H9 (cell line): ENCODE measurements at regions not wholly inside any gene's neighbourhood (a gene's known extent, or its start where the extent isn't known, plus 50 kb on each side); places are given as distances from the start of the nearest gene placed in this dataset.

ENCODE experiments used
- DNase-seq: peaks from one replicate; pipeline ENCODE4 v3.0.0-alpha.2; 2017
- H2AFZ ChIP-seq: one replicate; pipeline ENCODE4 v1.6.1; 2013; ENCODE audit warnings: mild to moderate bottlenecking, low read length, control low read depth, moderate library complexity
- H2AK5ac ChIP-seq: 2 replicates; pipeline ENCODE4 v1.6.1; 2013; ENCODE audit warnings: low read length, control low read depth, mixed read lengths; ENCODE audit not compliant: insufficient read length
- H2BK120ac ChIP-seq: one replicate; pipeline ENCODE4 v1.6.1; 2013; ENCODE audit warnings: low read depth, mild to moderate bottlenecking, low read length, control low read depth, inconsistent platforms; ENCODE audit not compliant: poor library complexity, severe bottlenecking
- H2BK12ac ChIP-seq: 2 replicates; pipeline ENCODE4 v1.6.1; 2013; ENCODE audit warnings: low read length, control low read depth, mixed read lengths, low read depth; ENCODE audit not compliant: insufficient read length
- H2BK15ac ChIP-seq: 2 replicates; pipeline ENCODE4 v1.6.1; 2013; ENCODE audit warnings: low read depth, low read length, control low read depth
- H2BK20ac ChIP-seq: one replicate; pipeline ENCODE4 v1.6.1; 2013; ENCODE audit warnings: low read depth, mild to moderate bottlenecking, low read length, control low read depth, inconsistent platforms; ENCODE audit not compliant: poor library complexity, severe bottlenecking
- H2BK5ac ChIP-seq: 2 replicates; pipeline ENCODE4 v1.6.1; 2013; ENCODE audit warnings: low read length, control low read depth, mixed read lengths; ENCODE audit not compliant: insufficient read length
- H3K14ac ChIP-seq: 2 replicates; pipeline ENCODE4 v1.6.1; 2013; ENCODE audit warnings: low read length, control low read depth; ENCODE audit not compliant: insufficient read depth
- H3K18ac ChIP-seq: 2 replicates; pipeline ENCODE4 v1.6.1; 2013; ENCODE audit warnings: low read depth, mild to moderate bottlenecking, mixed read lengths, low read length, control low read depth; ENCODE audit not compliant: insufficient read length
- H3K23ac ChIP-seq: 2 replicates; pipeline ENCODE4 v1.6.1; 2013; ENCODE audit warnings: low read length, control low read depth, mixed read lengths, low read depth; ENCODE audit not compliant: insufficient read length
- H3K23me2 ChIP-seq: 2 replicates; pipeline ENCODE4 v1.6.1; 2013; ENCODE audit warnings: low read depth, mild to moderate bottlenecking, mixed read lengths, low read length, control low read depth; ENCODE audit not compliant: insufficient read length, poor library complexity, severe bottlenecking
- H3K27ac ChIP-seq: 2 replicates; pipeline ENCODE4 v1.5.1; 2013; ENCODE audit warnings: low read length, control low read depth, mixed read lengths, low read depth; ENCODE audit not compliant: insufficient read length
- H3K27me3 ChIP-seq: 2 replicates; pipeline ENCODE4 v1.6.1; 2013; ENCODE audit warnings: low read length, control low read depth, inconsistent platforms; ENCODE audit not compliant: insufficient read depth
- H3K4ac ChIP-seq: 2 replicates; pipeline ENCODE4 v1.6.1; 2013; ENCODE audit warnings: low read depth, mild to moderate bottlenecking, control low read depth, inconsistent platforms, low read length, moderate library complexity
- H3K4me1 ChIP-seq: 2 replicates; pipeline ENCODE4 v1.6.1; 2013; ENCODE audit warnings: low read length, control low read depth, inconsistent platforms; ENCODE audit not compliant: insufficient read depth
- H3K4me2 ChIP-seq: 2 replicates; pipeline ENCODE4 v1.6.1; 2013; ENCODE audit warnings: low read length, control low read depth, mixed read lengths; ENCODE audit not compliant: insufficient read length, insufficient read depth
- H3K56ac ChIP-seq: 2 replicates; pipeline ENCODE4 v1.6.1; 2013; ENCODE audit warnings: low read depth, mild to moderate bottlenecking, mixed read lengths, low read length, control low read depth; ENCODE audit not compliant: insufficient read length
- H3K79me1 ChIP-seq: 2 replicates; pipeline ENCODE4 v1.6.1; 2013; ENCODE audit warnings: low read depth, mild to moderate bottlenecking, moderate library complexity, low read length, control low read depth, inconsistent platforms; ENCODE audit not compliant: insufficient read depth, poor library complexity, severe bottlenecking
- H3K79me2 ChIP-seq: 2 replicates; pipeline ENCODE4 v1.6.1; 2013; ENCODE audit warnings: low read length, control low read depth, inconsistent platforms; ENCODE audit not compliant: insufficient read depth
- H3K9ac ChIP-seq: 2 replicates; pipeline ENCODE4 v1.6.1; 2013; ENCODE audit warnings: low read length, control low read depth, mixed read lengths; ENCODE audit not compliant: insufficient read length; ENCODE audit errors: extremely low read depth
- H3K9me3 ChIP-seq: one replicate; pipeline ENCODE4 v1.6.1; 2013; ENCODE audit warnings: low read depth, low read length, inconsistent platforms; ENCODE audit not compliant: control insufficient read depth
- H3T11ph ChIP-seq: one replicate; pipeline ENCODE4 v1.6.1; 2013; ENCODE audit warnings: mild to moderate bottlenecking, low read length, control low read depth, inconsistent platforms
- H4K20me1 ChIP-seq: one replicate; pipeline ENCODE4 v1.6.1; 2013; ENCODE audit not compliant: control insufficient read depth, insufficient read length, insufficient read depth
- H4K5ac ChIP-seq: 2 replicates; pipeline ENCODE4 v1.6.1; 2013; ENCODE audit warnings: low read depth, mild to moderate bottlenecking, mixed read lengths, low read length, control low read depth; ENCODE audit not compliant: insufficient read length
- H4K8ac ChIP-seq: replicated peaks from 2 replicates; pipeline ENCODE4 v1.6.1; 2013; ENCODE audit warnings: low read length, control low read depth, mixed read lengths, low read depth; ENCODE audit not compliant: insufficient read length
- H4K91ac ChIP-seq: 2 replicates; pipeline ENCODE4 v1.6.1; 2013; ENCODE audit warnings: low read depth, mild to moderate bottlenecking, moderate library complexity, mixed read lengths, low read length, control low read depth; ENCODE audit not compliant: insufficient read length
- H3K27ac Mint-ChIP-seq, 3 experiments: 2 replicates in 2 of 3; 3 replicates in 1 of 3; pipeline ENCODE4 v1.8.0; 2020 to 2021; ENCODE audit warnings: mixed read lengths in 3 of 3, mild to moderate bottlenecking in 1 of 3, moderate library complexity in 1 of 3
- H3K27me3 Mint-ChIP-seq: 2 replicates; pipeline ENCODE4 v1.8.0; 2021; ENCODE audit warnings: low read depth, mild to moderate bottlenecking, moderate library complexity, mixed read lengths
- H3K36me3 Mint-ChIP-seq, 3 experiments: 2 replicates in 2 of 3; 3 replicates in 1 of 3; pipeline ENCODE4 v1.8.0; 2020 to 2021; ENCODE audit warnings: low read depth in 3 of 3, mixed read lengths in 3 of 3; ENCODE audit not compliant: insufficient read depth in 1 of 3
- H3K4me1 Mint-ChIP-seq, 2 experiments: 2 replicates each; pipeline ENCODE4 v1.8.0; 2020; ENCODE audit warnings: mixed read lengths in 2 of 2
- H3K4me3 Mint-ChIP-seq, 2 experiments: 2 replicates in 1 of 2; 3 replicates in 1 of 2; pipeline ENCODE4 v1.8.0; 2020 to 2021; ENCODE audit warnings: mild to moderate bottlenecking in 2 of 2, mixed read lengths in 2 of 2, moderate library complexity in 1 of 2
- H3K9me3 Mint-ChIP-seq, 2 experiments: 2 replicates in 1 of 2; 3 replicates in 1 of 2; pipeline ENCODE4 v1.8.0; 2020; ENCODE audit warnings: mild to moderate bottlenecking in 2 of 2, mixed read lengths in 2 of 2, moderate library complexity in 1 of 2
- CTCF ChIP-seq: fragments of 200-600 bp; sonication (generic); conservative IDR thresholded peaks from 3 replicates; pipeline ENCODE4 v1.8.0; 2021; ENCODE audit warnings: antibody characterized with exemption, mild to moderate bottlenecking
- WGBS: extraction: QIAGEN DNeasy Blood & Tissue Kit; methylation state at CpG from one replicate; pipeline ENCODE4 v1.1.7; 2013; ENCODE audit warnings: missing lambda C conversion rate, low lambda C conversion rate, mixed read lengths; ENCODE audit not compliant: insufficient read length; ENCODE audit errors: extremely low coverage; 5-methylcytosine and 5-hydroxymethylcytosine counted together

- Histone ChIP-seq H3K56ac (no peak overlapping the region), H3K14ac (no peak overlapping the region), H3K4ac (no peak overlapping the region), H3K23me2 (no peaks in the 10 kb centered on the region), H2BK15ac (no peak overlapping the region), H4K8ac (no peak overlapping the region), H4K5ac (no peak overlapping the region), H3K4me2 (no peak overlapping the region), H3K79me2 (no peaks in the 10 kb centered on the region), H2BK5ac (no peak overlapping the region), H3K23ac (no peak overlapping the region), H3K4me1 (peaks cover 2% of the 10 kb centered on the region; the same call in 1 of the 2 replicates), H3K9ac (no peak overlapping the region), H2AFZ (no peak overlapping the region), H2BK120ac (no peak overlapping the region), H2BK20ac (no peak overlapping the region), H3K79me1 (no peaks in the 10 kb centered on the region), H2AK5ac (no peak overlapping the region), H4K20me1 (no peaks in the 10 kb centered on the region), H4K91ac (no peak overlapping the region), H2BK12ac (no peak overlapping the region), H3T11ph (no peak overlapping the region), H3K27me3 (no peaks in the 10 kb centered on the region), H3K27ac (no peak overlapping the region), H3K9me3 (no peaks in the 10 kb centered on the region), H3K18ac (no peak overlapping the region)
- peaks cover 6% of the 10 kb centered on the region for H3K27me3 Mint-ChIP-seq
- peaks cover 0 to 5% (median 0%) of the 10 kb centered on the region in 3 experiments; a peak in 2 of 7 replicates for H3K36me3 Mint-ChIP-seq
- WGBS, result no CpG with 5 or more reads among the region's 28 CpGs
- no peak overlapping the region for H3K4me3 Mint-ChIP-seq
- TF ChIP-seq CTCF, result no peak
- peaks cover 2 to 6% of the 10 kb centered on the region in 2 experiments; a peak in 3 of 5 replicates for H3K9me3 Mint-ChIP-seq
- peaks cover 30 to 39% of the 10 kb centered on the region in 2 experiments for H3K4me1 Mint-ChIP-seq
- DNase-seq, result peak; percentile 75
- no peak overlapping the region for H3K27ac Mint-ChIP-seq
Measured at GRCh38 chr2:166610180-166610912, 116.3 kb upstream of the SCN7A start.
